ENCODE measurements at regions not wholly inside any gene's neighbourhood (a gene's known extent, or its start where the extent isn't known, plus 50 kb on each side); places are given as distances from the start of the nearest gene placed in this dataset.

- no peak overlapping the region for H3K4me3 ChIP-seq (ENCODE audit: low read depth, low read length)
Observed at GRCh38 chr7:88396295-88396947, 89.7 kb upstream of the STEAP4 start.

GRCh38 chr7:88395715-88396114 lies 89.0 kb upstream of the STEAP4 start:
- ChIA-PET POLR2A (no interaction called here), CTCF (no interaction called here)
- no peak for DNase-seq (ENCODE audit: low read depth, low spot score)
- H3K4me3 ChIP-seq (ENCODE audit: low read depth, low read length), result no peak overlapping the region
- no peak for TF ChIP-seq CTCF (IDR thresholded peaks at IDR 0.05; ENCODE audit: insufficient read depth, low read length, missing control alignments)

More at GRCh38 chr7:88396295-88396947, 89.7 kb upstream of the STEAP4 start:
- no peak for TF ChIP-seq CTCF (IDR thresholded peaks at IDR 0.05; ENCODE audit: insufficient read depth, low read length, missing control alignments)
- POLR2A ChIA-PET, result no interaction called here
- no peak for DNase-seq (ENCODE audit: low read depth, low spot score)
- CTCF ChIA-PET, result no interaction called here

- no peak for TF ChIP-seq CTCF (IDR thresholded peaks at IDR 0.05; ENCODE audit: insufficient read depth, low read length, missing control alignments)
- ChIA-PET CTCF (no interaction called here), POLR2A (no interaction called here)
- DNase-seq (ENCODE audit: low read depth, low spot score), result no peak
- no peak overlapping the region for H3K4me3 ChIP-seq (ENCODE audit: low read depth, low read length)
Observed at GRCh38 chr7:88391247-88391646, 84.6 kb upstream of the STEAP4 start.

- no peak for DNase-seq (ENCODE audit: low read depth, low spot score)
- H3K4me3 ChIP-seq (ENCODE audit: low read depth, low read length), result no peak overlapping the region
- no peak for TF ChIP-seq CTCF (IDR thresholded peaks at IDR 0.05; ENCODE audit: insufficient read depth, low read length, missing control alignments)
- POLR2A ChIA-PET, result no interaction called here
- CTCF ChIA-PET, result no interaction called here
Observed at GRCh38 chr7:88387368-88387767, 80.7 kb upstream of the STEAP4 start.

GRCh38 chr7:88386665-88387156 lies 80.0 kb upstream of the STEAP4 start:
- POLR2A ChIA-PET, result no interaction called here

GRCh38 chr7:88377434-88377833 lies 70.7 kb upstream of the STEAP4 start:
- ChIA-PET POLR2A (no interaction called here), CTCF (no interaction called here)
- H3K4me3 ChIP-seq (ENCODE audit: low read depth, low read length), result no peak overlapping the region
- no peak for TF ChIP-seq CTCF (IDR thresholded peaks at IDR 0.05; ENCODE audit: insufficient read depth, low read length, missing control alignments)
- no peak for DNase-seq (ENCODE audit: low read depth, low spot score)

More at GRCh38 chr7:88386665-88387156, 80.0 kb upstream of the STEAP4 start:
- TF ChIP-seq CTCF (IDR thresholded peaks at IDR 0.05; ENCODE audit: insufficient read depth, low read length, missing control alignments), result no peak
- H3K4me3 ChIP-seq (ENCODE audit: low read depth, low read length), result no peak overlapping the region
- CTCF ChIA-PET, result no interaction called here
- no peak for DNase-seq (ENCODE audit: low read depth, low spot score)
